ENCODE measurements at regions not wholly inside any gene's neighbourhood (a gene's known extent, or its start where the extent isn't known, plus 50 kb on each side); places are given as distances from the start of the nearest gene placed in this dataset.

DNA sequence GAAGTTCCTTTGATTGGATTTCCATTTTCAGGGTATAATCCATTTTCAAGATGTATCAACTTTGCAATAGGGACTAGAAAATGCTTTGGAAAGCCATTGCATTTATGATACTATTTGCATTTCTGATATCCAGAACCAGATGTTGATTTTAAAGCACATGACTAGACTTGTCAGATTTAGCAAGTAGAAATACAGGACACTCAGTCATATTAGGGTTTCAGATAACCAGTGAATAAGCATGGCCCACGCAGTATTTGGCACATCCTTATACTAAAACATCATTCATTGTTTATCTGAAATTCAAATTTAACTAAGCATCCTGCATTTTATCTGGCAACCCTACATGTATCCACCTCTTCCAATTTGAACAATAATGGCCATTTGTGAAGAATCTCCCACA, 113.3 kb upstream of the DPT start:
- Mint-ChIP-seq H3K4me1 (ENCODE audit: low read depth, unreplicated experiment) (peaks cover 4% of the 10 kb centered on the region), H3K9me3 (ENCODE audit: unreplicated experiment) (peaks cover 2% of the 10 kb centered on the region), H3K4me3 (ENCODE audit: unreplicated experiment) (no peak overlapping the region), H3K27me3 (ENCODE audit: unreplicated experiment) (no peaks in the 10 kb centered on the region), H3K36me3 (ENCODE audit: unreplicated experiment) (no peaks in the 10 kb centered on the region), H3K27ac (ENCODE audit: unreplicated experiment) (no peak overlapping the region)
- DNase-seq: no peak
- TF ChIP-seq, protein P1, sequence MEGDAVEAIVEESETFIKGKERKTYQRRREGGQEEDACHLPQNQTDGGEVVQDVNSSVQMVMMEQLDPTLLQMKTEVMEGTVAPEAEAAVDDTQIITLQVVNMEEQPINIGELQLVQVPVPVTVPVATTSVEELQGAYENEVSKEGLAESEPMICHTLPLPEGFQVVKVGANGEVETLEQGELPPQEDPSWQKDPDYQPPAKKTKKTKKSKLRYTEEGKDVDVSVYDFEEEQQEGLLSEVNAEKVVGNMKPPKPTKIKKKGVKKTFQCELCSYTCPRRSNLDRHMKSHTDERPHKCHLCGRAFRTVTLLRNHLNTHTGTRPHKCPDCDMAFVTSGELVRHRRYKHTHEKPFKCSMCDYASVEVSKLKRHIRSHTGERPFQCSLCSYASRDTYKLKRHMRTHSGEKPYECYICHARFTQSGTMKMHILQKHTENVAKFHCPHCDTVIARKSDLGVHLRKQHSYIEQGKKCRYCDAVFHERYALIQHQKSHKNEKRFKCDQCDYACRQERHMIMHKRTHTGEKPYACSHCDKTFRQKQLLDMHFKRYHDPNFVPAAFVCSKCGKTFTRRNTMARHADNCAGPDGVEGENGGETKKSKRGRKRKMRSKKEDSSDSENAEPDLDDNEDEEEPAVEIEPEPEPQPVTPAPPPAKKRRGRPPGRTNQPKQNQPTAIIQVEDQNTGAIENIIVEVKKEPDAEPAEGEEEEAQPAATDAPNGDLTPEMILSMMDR (IDR thresholded peaks at IDR 0.05; ENCODE audit: partially characterized antibody, unreplicated experiment): no peak

DNA sequence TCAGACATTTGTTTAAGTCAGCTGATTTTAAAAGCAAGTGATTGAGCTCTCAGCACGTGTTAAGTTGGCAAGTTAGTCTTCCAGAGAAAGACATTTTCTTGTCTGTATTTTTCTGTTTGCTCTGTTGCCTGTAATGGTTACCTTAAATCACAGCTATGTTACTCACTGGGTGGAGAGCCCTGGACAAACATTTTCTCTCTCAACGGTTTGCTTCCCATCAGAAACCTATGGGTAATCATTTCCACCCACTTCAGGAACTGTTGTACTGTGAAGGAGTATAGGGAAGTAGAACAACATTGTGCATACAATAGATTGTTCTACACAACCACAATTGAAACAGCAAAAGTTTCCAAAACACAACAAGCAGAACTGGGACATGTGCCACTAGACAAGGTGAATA, 113.9 kb upstream of the DPT start:
- DNase-seq: no peak
- Mint-ChIP-seq H3K27me3 (ENCODE audit: unreplicated experiment) (no peaks in the 10 kb centered on the region), H3K36me3 (ENCODE audit: unreplicated experiment) (no peaks in the 10 kb centered on the region), H3K4me1 (ENCODE audit: low read depth, unreplicated experiment) (peaks cover 4% of the 10 kb centered on the region), H3K4me3 (ENCODE audit: unreplicated experiment) (no peak overlapping the region), H3K9me3 (ENCODE audit: unreplicated experiment) (peaks cover 2% of the 10 kb centered on the region), H3K27ac (ENCODE audit: unreplicated experiment) (no peak overlapping the region)
- TF ChIP-seq, protein P1 (IDR thresholded peaks at IDR 0.05; ENCODE audit: partially characterized antibody, unreplicated experiment): no peak

DNA sequence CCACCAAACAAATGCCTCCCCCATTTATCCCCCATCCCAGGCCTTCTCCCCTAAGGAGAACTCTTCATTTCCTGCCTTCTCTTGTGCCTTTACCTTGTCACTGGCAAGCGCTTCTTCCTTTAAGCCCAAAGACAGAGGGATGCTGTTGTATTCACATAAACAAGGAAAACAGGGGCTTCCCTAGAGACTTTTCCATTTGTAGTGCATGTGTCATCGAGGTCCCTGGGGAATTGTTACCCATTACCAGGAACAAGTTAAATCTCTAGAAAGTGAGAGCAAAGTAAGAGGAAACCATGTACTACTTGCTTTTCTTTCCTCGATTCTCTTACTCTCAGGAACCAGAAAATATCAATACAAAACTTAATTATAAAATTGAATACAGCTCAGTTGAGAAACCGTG, 114.4 kb upstream of the DPT start:
- H3K27ac Mint-ChIP-seq (ENCODE audit: unreplicated experiment): no peak overlapping the region
- DNase-seq: no peak

DNA sequence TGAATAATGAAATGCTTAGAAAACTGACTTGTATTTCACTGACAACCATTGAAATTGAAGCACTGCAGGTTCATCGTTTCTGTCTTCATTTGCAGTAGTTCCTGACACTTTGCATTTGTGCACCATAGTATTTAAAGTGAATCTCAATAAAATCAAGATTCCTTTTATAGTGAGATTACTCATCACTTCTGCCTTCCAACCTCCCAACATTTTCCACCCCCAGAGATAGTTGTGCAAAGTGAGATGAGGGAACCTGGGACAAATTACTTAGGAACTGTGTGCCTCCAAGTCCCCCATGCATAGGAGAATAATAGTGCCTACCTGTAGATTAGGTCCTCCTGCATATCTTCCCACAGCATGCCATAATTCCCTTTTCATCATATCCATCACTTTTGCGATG, 114.9 kb upstream of the DPT start:
- H3K4me1 Mint-ChIP-seq (ENCODE audit: low read depth, unreplicated experiment): peaks cover 4% of the 10 kb centered on the region
- DNase-seq: no peak
- no peak overlapping the region for H3K4me3 Mint-ChIP-seq (ENCODE audit: unreplicated experiment)
- no peaks in the 10 kb centered on the region for H3K27me3 Mint-ChIP-seq (ENCODE audit: unreplicated experiment)
- H3K9me3 Mint-ChIP-seq (ENCODE audit: unreplicated experiment): no peaks in the 10 kb centered on the region
- no peaks in the 10 kb centered on the region for H3K36me3 Mint-ChIP-seq (ENCODE audit: unreplicated experiment)
- H3K27ac Mint-ChIP-seq (ENCODE audit: unreplicated experiment): no peak overlapping the region
- TF ChIP-seq, protein P1 (IDR thresholded peaks at IDR 0.05; ENCODE audit: partially characterized antibody, unreplicated experiment): no peak

More for the DNA sequence above, 114.4 kb upstream of the DPT start:
- Mint-ChIP-seq H3K4me3 (ENCODE audit: unreplicated experiment) (no peak overlapping the region), H3K4me1 (ENCODE audit: low read depth, unreplicated experiment) (peaks cover 4% of the 10 kb centered on the region), H3K27me3 (ENCODE audit: unreplicated experiment) (no peaks in the 10 kb centered on the region), H3K36me3 (ENCODE audit: unreplicated experiment) (no peaks in the 10 kb centered on the region), H3K9me3 (ENCODE audit: unreplicated experiment) (peaks cover 2% of the 10 kb centered on the region)
- TF ChIP-seq, protein P1 (IDR thresholded peaks at IDR 0.05; ENCODE audit: partially characterized antibody, unreplicated experiment): no peak

- Mint-ChIP-seq H3K4me1 (ENCODE audit: low read depth, unreplicated experiment) (peaks cover 6% of the 10 kb centered on the region), H3K27ac (ENCODE audit: unreplicated experiment) (no peak overlapping the region), H3K4me3 (ENCODE audit: unreplicated experiment) (no peak overlapping the region)
These were observed 116.1 kb upstream of the DPT start for GRCh38 chr1:168845140-168845539.

More at GRCh38 chr1:168845140-168845539, 116.1 kb upstream of the DPT start:
- no peak for DNase-seq
- no peaks in the 10 kb centered on the region for H3K27me3 Mint-ChIP-seq (ENCODE audit: unreplicated experiment)
- TF ChIP-seq, protein P1 (IDR thresholded peaks at IDR 0.05; ENCODE audit: partially characterized antibody, unreplicated experiment): no peak
- H3K36me3 Mint-ChIP-seq (ENCODE audit: unreplicated experiment): no peaks in the 10 kb centered on the region
- H3K9me3 Mint-ChIP-seq (ENCODE audit: unreplicated experiment): no peaks in the 10 kb centered on the region

All from glutamatergic neuron (in vitro differentiated cells).